GM18909 (cell line): ENCODE measurements at regions not wholly inside any gene's neighbourhood (a gene's known extent, or its start where the extent isn't known, plus 50 kb on each side); places are given as distances from the start of the nearest gene placed in this dataset.

Source experiments
- ATAC-seq: cut with Tn5 transposase; IDR thresholded peaks from one replicate; pipeline ENCODE4 v1.9.1; 2021; ENCODE audit warnings: mild to moderate bottlenecking; ENCODE audit not compliant: unreplicated experiment, poor library complexity

DNA sequence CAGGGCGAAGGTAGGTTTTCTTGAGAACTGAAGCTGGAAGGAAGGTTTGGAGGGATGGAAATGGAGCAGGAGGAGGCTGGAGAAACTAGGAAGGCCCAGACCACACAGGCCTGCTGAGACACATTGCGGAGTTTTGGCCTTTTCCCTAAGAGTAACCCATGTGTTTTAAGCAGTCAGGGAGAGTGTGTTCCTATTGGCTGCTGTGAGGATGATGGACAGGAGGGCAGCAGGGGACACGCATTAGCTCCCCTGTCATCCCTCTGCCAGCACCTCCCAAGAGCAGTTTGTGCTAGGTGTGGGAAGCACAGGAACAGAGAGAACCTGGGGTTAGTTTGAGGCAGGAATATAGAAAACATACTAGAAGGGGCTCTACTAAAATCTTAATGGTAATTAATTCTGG lies 842.1 kb downstream of the TBC1D22A start:
- ATAC-seq = no peak

DNA sequence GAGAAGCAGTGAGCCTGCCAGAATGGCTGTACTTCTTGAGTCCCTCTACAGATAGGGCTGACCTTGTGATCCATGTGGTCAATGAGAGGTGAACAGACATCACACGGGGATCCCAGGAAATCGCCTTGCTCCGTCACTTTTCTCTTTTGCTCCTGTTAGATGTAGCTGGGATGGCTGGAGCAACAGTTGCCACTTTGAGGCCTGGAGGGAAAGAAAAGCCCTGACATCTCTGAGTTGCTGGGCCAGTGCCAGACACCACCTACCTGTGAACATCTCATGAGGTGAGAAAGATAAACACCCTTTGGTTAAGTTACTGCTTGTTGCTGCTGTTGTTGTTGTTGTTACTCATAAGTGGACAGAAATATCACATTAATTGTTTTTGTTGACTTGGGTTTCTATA lies 840.3 kb downstream of the TBC1D22A start:
- no peak for ATAC-seq

DNA sequence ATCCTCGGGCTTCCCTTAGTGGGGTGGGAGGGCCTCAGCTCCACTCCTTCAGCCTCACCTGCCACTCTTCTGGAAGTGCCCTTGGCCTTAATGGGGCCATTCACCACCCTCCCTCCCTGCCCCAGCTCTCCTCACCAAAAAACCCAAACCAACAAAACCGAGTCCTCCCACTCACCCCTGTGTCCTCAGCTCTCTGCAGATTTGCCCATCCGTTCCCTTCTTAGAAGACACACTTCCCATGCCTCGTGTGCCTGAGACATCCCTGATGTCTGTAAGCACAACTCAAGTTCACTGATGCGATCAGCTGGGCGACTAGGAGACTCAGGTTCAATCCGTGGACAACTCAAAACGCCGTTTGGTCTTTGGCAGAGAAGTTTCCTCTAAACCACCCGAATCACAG lies 839.2 kb downstream of the TBC1D22A start:
- no peak for ATAC-seq

DNA sequence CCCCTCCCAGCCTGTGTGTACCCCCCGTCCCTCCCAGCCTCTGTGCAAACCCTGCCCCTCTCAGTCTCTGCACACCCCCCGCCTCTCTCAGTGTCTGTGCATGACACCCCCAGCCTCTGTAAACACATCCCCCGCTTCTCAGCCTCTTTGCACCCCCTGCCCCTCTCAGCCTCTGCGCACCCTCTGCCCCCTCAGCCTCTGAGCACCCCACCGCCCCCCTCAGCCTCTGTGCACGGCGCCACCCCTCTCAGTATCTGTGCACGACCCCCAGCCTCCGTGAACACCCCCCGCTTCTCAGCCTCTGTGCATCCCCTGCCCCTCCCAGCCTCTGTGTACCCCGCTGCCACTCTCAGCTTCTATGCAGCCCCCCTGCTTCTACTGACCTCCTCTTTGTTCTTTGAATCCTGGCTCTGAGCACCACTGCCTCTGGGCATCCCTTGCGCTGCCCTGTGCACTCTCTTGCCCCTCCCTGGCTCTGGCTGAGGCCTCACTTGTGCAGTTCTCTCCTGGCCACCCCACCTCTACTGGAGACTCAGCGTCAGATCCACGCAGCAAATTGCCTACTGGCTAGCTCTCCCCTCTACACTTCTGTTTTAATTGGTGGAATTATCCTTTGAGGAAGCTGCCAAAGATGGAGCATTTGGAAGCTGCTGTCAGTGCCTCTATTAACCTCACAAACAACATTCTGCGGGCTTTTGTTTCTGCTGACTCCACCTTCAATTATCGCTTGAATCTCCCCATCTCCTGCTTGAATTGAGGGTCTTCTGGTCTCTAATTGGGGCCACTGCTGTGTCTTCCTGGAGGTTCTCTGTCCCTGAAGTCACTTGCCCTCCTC lies 838.6 kb downstream of the TBC1D22A start:
- ATAC-seq = no peak

DNA sequence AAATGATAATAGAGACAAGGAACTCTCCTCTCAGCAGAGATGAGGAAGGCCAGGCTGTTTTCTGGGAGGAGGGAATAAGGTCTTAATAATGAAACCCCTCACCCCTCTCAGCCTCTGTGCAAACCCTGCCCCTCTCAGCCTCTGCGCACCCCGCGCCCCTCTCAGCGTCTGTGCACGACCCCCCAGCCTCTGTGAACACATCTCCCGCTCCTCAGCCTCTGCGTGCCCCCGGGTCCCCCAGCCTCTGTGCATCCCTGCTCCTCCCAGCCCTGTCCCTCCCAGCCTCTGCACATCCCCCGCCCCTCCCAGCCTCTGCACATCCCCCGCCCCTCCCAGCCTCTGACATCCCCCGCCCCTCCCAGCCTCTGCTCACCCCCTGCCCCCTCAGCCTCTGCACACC lies 837.8 kb downstream of the TBC1D22A start:
- no peak for ATAC-seq

DNA sequence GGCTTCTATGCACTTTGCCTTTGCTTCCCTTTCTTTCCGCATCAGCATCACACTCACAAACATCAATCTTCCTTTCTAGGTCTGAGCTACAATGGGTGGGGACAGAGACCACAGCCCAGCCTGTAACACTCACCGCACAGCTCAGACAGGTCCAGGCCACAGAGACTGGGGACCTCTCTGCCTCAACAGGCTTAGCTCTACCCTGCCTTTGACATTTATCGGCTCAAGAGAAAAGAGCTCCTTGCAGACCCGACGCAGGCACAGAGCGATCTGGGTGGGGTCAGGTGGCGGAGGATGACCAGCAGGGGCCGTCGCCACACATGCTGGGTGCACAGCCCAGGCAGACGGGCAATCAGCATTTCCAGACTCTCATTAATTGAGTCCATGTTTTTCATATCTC lies 837.3 kb downstream of the TBC1D22A start:
- no peak for ATAC-seq

DNA sequence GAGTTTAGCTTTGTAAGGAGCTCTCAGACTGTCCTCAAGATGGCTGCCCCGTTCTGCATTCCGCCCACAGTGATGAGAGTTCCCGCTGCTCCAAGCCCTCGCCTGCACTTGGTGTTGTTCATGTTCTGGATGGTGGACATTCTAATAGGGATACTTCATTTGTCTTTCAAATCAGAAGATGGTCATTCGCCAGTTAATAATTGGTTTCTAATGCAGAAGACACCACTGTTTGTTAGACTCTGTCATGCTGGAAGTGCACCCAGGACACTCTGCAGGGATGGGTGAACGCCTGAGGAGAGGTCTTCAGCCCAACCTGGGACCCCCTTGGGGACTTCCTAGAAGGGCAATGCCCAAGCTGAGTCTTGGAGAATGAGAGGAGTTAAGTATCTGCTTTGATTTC lies 836.4 kb downstream of the TBC1D22A start:
- no peak for ATAC-seq

DNA sequence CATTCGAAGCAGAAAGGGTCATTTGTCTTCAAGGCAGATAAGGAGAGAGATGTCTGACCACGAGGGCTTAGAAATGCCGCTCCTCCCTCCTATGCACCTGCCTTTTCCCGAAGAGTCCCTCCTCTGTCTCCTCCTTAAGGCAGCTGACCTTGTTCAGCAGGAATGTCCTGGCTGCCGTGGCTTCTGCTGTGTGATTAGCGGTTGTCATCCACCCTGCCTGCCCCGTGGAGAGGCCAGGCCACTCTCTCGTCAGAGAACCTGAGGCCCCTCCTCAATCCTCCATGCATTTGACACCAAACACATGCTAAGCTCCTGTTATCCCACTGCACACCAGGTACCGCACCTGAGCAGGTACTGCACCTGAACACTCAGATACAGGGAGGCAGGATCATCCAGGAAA lies 834.6 kb downstream of the TBC1D22A start:
- ATAC-seq = no peak

DNA sequence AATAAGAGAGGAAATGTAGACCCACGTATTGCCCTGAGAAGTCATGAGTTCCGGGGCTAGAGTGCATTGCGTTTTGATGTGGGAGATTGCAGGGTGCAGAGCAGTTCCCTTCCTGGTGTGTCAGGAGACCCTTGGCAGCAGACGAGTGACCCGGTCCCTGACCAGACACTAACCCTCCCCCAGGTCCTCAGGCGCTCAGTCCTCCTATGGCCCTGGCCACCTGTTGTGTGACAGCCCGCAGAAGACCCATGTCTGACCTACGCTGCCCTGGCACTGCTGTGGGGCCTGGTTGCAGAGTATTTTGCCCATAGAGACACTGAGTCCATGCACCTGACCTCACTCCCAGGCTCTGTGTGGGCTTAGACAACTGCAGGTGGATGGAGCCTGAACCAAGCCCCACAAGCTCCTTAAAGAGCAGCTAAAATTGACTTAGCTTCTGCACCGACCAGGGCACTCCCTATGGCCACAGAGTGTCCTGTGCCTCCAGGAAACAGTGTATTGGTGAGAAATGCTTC lies 833.8 kb downstream of the TBC1D22A start:
- ATAC-seq = no peak

DNA sequence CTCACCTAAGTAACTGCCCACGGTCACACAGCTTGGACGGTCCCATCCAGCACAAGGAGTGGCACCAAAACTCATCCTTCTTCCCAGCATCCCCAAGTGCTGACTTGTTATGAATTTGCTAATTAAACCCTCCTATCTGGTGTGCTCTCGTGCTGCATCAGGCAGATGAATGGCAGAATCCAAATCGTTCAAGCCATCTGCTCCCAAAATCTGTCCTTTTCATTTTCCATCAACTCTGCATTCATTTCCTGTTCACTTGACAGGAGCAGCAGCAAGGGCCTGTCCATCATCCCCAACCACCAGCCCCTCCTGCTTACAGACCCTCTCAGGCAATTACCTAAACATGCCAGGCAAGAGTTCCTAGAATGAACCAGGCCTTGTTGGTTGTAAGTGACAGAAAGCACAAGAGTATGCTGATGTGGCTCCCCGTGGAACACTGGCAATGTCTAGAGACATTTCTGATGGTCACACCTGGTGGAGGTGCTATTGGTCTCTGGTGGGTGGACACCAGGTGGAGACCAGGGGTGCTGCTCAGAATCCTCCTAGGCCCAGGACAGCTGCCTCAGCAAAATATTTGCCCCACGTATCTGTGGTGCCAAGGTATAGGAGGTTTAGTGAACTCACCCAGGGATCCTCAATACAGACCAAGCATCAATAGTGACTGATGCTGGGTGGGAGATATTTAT lies 832.5 kb downstream of the TBC1D22A start:
- ATAC-seq = no peak

DNA sequence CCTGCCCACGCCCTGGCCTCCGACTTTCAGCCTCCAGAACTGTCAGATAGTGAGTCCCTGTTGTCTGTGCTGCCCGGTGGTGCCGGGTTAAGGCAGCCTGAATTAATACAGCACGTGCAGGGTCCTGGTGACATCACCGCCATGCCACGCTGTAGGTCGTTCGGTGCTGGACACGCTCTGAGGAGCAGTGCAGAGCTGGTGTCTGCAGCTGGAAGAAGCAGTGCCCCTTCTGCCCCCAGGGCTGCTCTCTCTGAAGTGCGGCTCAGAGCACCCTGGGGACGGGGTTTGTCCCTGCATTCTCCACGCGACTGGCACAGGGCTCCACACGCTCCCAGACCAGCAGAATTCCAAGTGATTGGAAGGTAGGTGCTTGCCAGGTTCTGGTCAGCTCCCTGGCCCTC lies 831.5 kb downstream of the TBC1D22A start:
- ATAC-seq = no peak

DNA sequence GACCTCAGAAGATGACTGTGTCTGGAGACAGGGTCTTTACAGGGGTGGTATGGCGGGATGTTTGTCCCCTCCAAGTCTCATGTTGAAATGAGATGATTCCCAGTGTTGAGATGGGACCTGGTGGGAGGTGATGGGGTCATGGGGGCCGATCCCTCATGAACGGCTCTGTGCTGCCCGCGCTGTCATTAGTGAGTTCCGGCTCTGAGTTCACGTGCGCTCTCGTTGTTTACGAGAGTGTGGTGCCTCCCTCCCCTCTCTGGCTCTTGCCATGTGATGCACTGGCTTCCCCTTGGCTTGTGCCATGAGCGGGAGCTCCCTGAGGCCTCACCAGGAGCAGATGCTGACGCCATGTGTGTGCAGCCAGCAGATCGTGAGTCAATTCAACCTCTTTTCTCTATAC lies 830.8 kb downstream of the TBC1D22A start:
- no peak for ATAC-seq

DNA sequence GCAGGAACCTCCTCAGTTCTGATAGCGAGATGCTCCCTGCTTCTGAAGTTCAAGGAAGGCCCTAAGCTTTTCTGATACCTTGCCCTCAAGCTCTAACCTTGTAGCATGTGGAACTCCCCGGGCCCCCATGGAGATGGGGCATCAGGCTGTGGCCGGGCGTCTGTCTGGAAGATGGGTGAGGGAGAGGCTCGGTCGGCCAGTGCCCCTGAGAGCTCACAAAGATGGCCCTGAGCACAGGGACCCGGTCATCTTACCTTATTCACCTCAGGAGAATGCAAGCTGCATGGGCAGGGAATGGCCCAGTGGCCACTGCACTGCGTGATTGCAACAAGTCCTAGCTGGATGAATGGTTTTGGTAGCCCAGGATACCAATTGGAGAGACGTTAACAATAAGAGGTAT lies 830.3 kb downstream of the TBC1D22A start:
- ATAC-seq = no peak

DNA sequence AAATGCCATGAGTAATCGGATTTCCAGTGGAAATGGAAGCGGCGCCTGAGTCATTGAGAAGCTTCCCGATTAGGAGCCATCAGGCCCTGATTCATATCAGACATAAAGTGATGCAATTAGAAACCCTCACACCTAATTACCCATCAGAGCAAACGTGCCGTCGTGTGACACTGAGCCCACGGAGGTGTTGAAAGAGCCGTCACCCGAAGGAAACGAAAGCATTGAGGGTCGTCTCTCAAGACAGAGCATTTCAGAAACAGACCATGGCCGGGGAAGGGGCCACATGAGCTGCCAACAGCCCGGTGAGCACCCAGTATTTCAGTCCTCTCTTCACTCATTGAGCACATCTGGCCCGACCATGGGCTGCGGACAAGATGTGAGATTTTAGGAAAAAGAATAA lies 829.3 kb downstream of the TBC1D22A start:
- ATAC-seq = no peak

DNA sequence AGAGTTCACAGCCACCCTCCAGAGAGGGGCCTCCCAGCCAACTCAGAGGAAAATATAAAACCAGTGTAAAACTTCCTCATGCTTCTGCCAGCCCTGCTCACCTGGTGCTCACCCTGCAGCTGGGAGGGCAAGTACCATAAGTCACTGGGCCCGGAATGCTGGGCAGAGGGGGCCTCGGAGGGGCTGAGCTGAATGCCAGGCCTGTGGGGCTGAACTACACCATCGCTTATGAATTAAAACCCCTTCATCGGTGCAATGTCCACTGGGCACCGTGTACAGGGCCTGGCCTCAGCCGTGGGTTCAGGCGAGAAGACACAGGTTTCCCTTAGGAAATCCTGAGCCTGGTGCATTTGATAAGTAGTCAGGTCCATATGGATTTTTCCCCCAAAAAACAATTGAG lies 828.6 kb downstream of the TBC1D22A start:
- no peak for ATAC-seq

DNA sequence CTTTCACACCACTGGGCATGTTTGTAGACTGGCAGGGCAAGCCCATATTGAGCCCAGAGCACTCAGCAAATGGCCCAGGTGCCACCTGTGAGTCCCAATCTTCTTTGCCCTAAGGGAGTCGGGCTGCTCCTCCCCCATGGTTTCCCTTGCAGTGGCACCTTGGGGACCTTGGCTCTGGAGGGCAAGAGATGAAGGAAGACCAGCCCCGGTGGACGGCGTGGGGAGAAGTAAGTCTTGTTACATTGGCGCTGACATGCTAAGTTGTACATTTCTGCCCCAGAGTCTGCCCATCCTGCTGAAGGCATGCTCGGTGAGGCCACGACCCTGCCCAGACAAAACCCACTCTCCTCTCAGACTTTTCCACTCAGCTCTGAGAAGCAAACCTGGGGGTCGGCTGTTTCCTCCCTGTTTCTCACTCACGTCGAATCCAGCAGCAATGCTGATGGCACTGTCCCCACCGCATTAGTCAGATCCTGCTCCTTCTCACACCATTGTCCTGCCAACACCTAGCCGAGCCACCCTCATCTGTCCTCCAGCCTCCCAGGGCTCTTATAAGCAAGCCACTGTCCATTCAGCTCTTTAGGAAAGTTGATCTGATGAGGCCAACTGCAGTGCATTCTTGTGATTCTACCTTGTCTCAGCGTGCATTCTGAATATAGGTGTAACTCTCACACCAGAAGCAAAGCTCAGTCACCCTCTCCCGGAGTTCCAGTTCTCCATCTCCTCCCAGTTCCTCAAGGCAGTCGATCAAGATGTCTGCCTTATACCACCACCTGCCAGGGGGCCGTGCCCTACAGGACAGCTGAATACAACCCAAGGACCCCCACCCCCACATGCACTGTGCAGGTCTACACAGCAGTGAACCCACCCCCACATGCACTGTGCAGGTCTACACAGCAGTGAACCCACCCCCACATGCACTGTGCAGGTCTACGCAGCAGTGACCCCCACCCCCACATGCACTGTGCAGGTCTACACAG lies 827.1 kb downstream of the TBC1D22A start:
- no peak for ATAC-seq

DNA sequence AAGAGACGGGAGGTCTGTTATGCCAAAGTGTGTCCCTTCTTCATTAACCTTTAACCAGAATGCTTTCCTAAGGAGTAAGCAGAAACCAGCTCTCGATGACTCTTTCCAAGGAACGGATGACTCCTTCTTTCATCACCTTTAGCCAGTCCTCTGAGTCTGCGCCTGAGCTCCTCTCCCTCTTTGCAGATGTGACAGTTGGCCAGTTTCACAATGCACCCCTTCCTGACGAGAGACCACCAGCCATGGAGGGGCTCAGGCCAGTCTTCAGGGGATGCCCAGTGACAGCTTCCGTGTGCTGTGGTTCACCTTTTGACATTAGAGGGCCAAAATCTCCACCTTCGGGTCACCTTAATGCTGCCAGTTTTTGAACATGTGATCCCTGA lies 826.1 kb downstream of the TBC1D22A start:
- ATAC-seq = no peak

DNA sequence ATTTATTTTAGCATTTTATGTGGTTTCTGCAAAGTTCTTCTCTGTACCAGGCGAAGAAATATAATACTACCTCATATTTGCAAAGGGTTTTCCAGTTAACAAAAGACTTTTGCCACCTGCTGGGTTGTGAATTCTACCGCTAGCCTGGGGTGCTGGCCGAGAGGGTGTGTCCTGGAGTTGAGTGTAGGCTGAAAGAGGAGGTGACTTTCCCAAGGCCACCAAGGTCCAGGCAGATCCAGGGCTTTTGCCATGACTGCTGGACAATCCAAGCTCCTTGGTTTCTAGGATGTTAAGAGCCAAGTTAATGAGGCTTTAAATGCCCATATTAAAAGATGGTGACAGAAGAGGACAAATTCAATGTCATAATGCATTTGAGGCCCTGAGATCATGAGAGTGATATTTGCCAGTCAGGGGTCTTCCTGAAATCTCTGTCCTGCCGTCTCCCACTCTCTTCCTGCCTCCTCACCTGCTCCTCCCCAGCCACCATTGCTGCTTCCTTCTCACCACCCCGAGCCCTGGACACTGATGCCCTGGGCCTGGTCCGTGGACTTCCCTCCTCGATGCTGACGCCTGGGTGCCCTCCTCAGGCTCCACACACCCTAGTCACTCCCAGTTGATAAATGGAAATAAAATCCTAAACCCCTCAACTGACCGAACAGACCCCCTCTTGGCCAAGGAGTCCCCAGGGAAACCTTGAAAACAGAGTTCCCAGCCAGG lies 825.6 kb downstream of the TBC1D22A start:
- ATAC-seq = no peak

DNA sequence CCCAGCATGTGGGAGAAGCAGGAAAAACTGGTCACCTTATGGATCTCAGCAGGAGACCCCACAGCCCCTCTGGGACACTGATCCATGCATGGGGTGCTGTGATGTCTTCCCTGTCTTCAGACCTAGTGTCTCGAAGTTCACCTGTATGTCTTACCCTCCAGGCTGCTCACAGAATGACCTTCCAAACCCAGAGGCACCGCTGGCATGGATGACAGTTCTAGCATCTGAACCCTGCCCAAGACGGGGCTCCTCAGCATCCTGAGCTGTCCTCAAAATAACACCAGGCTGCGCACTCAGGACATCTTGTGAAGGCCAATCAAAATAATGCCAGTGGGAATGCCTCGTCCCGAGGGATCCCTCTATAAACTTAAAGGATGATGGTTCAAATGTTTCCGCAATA lies 824.9 kb downstream of the TBC1D22A start:
- ATAC-seq = no peak

DNA sequence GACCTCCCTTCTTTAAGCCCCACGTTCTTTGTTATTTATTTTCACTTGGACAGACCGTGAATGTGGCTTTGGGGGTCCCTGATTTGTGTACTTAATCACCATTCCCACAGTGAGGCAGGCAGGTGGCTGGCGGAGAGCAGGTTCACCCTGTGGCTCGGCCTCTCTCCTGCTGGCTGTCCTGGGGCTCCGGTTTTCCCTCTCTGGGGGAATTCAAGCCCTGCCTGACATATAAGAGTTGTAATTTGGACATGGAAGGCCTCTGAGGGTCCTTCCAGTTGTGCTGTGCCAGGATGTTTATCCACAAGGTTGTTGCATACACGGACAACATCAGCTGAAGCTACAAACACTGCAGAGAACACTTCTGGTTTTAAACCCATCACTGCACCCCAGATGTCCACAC lies 824.5 kb downstream of the TBC1D22A start:
- no peak for ATAC-seq
